HPDE6-E6E7 (cell line): ENCODE measurements at regions not wholly inside any gene's neighbourhood (a gene's known extent, or its start where the extent isn't known, plus 50 kb on each side); places are given as distances from the start of the nearest gene placed in this dataset.
"Not testable (repeated sequence)": the region's sequence is repeated elsewhere in the genome, so short reads cannot be mapped to it uniquely, and the experiment has no call there.

Experiments used
- DNase-seq: peaks from one replicate; pipeline ENCODE4 v3.0.0; 2011; ENCODE audit warnings: missing footprints; ENCODE audit errors: extremely low spot score

DNA sequence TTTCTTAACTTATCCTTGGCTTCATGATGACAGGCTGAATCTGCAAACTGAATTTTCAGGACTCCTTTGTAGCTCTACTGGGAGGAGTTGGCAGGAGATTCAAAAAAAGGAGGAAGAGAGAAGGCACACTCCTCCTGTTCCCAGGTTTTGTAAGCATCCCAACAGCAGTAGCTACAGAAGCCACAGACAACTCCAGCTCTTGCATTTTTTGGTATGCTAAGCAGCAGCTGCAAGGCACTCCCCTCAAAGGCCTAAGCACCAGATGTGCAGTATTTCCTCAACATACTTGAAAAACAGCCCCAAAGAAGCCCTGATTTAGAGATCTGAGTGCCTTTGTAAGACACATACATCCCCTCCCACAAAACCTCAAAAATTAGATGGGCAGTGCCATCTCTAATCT, 328.6 kb upstream of the SYNCRIP start:
- no peak for DNase-seq

DNA sequence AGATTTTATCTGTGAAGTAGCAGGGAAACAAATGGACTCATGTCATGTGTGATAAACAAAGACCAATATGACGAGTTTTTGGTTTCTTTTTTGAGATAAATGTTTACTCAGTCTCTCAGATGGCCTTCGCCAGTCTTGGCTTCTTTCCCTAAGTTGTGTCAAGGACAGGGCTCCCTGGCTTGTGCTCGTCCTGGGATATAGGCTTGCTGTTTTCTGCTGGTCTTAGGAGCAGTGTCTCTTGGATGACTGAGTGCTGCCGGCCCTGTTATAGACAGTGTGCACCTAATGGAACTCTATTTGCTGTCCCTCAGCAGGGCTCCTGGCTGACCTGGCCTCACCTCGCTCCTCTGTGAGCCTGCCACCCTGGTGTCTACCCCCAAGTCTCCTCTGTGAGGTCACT, 324.1 kb upstream of the SYNCRIP start:
- no peak for DNase-seq

DNA sequence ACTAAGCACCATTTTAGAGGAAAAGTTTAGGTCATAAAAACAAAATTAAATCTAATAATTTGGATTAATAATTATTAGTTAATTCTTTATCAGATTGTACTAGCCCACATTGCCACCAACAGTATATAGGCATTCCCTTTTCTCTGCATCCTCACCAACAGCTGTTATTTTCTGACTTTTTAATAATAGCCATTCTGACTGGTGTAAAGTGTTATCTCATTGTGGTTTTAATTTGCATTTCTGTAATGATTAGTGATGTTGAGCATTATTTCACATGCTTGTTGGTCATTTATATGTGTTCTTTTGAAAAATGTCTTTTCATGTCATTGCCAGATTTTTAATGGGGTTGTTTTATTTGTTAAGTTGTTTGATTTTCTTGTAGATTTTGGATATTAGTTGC, 319.1 kb upstream of the SYNCRIP start:
- no peak for DNase-seq

DNA sequence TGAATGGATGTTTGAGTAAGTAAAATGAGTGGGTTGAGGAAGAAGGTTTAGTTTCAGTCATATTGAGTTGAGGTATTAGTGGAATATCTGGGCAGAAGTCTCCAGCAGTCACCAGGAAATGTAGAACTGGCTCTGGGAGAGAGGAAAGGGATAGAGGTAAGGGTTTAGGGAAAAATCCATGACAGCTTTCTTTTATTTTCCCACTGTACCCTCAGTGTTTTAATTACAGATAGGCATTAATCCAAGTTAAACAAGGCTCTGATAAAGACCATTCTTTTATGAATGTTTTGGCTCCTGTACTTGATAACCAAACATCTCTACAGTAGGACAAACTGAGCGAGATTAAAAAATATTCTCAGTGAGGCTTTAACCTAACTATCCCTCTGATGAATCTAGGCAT, 318.4 kb upstream of the SYNCRIP start:
- DNase-seq = no peak

DNA sequence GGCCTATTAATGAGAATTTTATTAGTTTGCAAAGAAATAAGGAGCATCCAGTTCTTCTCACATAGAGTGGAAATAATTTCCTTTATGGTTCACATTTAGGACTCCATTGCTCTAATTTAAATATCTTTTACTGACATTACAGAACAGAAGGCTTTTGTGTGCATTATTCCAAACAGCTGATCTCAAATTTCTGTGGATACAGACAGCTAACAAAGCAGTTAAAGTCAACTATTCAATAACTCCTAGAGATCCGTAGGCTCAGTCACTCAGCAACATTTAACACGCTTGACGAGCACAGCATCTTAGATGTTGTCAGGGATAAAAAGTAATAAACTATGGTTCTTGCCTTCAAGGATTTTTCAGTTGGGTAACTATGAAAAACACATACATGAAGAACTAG, 305.8 kb upstream of the SYNCRIP start:
- no peak for DNase-seq

DNA sequence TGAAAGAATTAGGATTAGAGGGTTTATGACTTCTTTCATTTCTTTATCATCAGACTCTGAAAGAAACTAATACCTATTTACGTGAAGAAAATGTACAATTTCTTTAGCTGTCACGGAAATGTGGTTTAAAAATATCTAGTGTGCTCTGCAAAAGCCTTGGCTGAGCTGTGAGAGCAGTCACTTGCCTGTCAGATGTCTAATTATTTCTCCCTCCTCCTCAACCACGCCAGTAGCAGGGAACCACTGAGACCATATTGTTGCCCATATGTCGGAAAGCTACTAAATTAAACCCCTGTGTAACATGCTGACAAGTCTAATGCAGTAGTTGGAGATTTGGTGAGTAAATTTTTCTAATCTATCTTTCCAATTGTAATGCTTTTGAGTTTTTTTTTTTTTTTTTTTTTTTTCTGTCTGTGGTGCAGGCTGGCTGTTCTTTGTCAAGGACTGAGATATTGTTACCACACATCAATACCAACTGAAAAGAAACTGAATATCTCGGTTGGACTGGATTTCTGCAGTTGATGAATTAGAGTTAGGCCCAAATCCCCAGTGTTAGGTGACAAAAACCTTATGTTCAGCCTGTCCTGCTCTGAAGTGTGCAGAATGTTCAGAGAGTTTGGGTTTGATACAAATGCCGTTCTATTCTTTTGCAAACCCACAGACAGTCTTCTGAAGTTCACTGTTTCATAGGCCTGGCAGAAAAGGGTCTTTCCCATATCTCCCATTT, 302.9 kb upstream of the SYNCRIP start:
- no peak for DNase-seq

DNA sequence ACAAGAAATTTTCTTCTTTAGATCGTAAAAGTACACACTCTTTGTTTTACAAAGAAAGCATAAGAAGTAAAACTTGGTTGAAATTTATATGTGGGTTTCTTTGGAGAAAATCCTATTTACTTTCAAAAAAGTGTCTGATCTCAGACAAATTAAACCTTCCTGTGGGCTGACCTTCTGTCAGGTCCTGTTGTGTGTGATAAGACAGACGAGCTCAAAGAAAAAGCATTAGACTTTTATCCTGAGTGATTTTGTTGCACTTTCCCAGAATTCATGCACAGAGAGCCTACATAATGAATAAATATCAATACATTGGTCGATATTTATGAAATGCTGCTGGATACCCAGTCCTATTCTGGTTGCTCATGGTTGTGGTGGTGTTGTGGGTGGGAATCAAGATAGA, 302.1 kb upstream of the SYNCRIP start:
- no peak for DNase-seq

DNA sequence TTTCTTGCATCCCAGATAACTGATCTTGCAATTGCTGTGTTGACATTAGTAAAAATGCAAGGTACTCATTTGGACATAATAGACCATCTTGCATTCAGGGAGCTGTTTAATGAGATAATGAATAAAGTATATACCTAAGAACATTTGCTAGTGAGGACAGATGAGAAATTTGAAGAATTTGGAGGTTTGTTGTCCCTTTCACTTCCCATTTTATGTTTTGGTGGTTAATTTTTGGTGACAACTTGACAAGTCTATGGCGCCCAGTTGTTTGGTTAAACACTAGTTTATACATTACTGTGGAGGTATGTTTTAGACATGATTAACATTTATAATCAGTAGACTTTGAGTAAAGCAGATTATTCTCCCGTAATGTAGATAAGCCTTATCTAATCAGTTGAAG, 300.2 kb upstream of the SYNCRIP start:
- no peak for DNase-seq

DNA sequence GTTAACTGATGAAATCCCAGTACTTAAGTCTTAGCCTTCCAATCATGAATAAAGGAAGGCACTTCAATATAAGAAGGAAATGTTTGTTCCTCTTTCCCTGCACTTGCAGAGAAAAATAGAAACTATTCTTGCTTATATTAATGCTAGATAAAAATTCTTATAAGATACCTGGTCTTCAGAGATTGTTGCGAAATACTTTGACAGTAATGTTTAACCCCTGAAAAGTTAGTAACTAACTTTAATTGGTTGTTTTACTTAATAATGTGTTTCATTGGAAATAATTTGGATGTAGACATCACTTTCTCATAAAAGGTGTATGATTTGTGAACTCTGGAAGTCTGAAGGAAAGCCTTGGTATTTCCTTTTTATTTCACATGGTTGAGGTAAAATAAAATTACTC, 294.2 kb upstream of the SYNCRIP start:
- no peak for DNase-seq

DNA sequence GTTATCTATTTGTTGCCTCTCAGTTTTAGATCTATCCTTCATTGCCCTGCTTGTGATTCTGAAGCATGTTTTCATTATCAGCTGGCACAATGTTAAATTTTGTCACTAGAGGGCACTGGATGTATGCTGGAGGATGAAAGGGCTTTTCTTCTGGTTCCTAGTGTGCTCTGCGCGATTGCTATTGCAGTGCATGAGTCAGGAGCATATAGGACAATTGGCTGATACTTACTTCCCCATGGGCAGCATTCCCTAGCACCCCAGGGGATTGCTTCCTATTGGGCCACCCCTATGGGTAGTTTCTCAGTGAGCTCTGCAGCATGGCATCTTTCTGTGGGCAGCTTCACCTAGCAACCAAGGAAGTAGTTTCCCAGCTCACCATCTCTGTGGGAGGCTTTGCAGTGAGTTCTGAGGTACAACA, 280.3 kb upstream of the SYNCRIP start:
- DNase-seq = peak; percentile 35

DNA sequence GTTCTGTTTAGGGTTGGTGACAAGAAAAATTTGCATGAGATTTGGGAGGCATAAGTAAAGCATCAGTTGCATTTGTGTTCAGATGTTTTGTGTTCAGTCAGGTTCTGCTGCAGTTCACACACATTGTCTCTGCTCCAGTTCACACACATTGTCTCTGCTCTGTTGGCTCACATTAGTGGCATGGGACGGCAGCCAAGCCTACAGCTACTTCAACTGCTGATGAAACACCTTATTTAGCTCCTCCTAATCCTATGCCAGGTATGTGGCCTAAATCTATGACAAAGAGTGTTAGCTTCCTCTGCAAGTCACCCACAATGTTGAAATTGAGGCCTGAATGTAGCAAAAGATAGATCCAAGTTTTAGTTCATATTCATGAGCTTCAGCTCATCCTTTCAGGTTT, 278.1 kb upstream of the SYNCRIP start:
- no peak for DNase-seq

DNA sequence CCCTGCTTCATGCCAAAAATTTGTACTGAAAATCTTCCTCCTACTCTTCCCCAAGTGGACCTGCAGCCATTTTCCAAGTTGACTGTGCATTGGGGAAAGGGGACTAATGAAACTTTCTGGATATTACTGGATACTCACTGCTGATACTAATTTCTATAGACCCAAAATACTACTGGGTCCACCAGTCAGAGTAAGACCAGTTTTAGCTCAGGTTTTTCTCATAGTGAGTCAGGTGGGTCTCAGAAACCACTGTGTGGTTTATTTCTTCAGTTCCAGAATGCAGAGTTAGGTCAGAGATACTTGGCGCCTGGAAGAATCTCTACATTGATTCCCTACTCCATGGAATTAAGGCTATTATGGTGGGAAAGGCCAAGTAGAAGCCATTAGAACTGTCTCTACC, 274.8 kb upstream of the SYNCRIP start:
- no peak for DNase-seq

DNA sequence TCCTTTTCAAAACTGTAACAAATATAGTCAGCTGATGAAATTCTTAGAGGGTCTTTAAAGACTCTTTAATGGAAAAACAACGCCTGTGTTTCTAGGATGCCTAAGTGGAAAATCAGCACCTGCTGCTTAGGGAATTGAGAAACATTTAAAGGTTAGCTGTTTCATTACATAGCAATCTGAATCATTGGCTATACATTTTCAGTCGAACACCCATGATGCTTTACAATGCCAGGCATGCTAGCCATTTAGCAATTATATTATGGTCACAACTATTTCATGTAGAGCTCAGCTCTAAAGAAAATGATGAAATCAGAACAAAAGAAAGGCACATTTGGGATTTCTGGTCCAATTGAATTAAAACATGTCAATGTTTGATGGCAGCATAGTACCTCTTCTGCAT, 270.3 kb upstream of the SYNCRIP start:
- no peak for DNase-seq

DNA sequence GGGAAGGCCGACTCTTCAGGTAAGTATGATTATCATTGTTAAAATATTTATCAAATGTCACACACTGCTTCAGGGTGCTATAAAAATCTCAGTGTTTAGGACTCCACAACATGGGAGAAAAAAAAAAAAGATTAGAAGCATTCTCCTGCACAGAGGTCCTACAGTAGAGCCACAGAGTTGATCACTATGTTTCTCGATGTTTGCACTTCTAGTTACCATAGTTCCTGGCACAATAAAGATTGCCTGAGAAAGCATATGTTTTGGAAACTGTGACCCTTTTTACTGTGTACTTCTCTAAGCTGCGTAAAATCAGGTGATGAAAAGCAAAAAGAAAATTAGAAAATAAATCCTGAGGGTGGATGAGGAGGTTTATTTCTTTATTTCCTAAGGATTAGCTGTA, 269.9 kb upstream of the SYNCRIP start:
- no peak for DNase-seq

DNA sequence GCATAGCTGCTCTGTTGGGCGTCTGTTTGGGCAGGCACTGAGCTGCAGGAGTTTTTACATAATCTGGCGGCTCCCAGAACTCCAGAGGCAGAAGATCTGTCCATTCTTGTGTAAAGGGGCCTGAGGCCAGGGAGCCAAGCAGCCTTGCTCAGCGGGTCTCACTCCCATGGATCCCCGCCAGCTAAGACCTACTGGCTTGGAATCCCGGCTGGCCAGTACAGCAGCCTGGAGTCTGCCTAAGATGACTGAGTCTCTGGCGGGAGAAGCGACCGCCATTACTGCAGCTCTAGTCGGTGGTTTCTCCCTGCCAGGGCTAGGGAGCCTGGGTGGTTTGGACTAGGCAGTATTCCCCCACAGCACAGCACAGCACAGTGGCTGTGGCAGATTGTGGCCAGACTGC, 268.4 kb upstream of the SYNCRIP start:
- no peak for DNase-seq

DNA sequence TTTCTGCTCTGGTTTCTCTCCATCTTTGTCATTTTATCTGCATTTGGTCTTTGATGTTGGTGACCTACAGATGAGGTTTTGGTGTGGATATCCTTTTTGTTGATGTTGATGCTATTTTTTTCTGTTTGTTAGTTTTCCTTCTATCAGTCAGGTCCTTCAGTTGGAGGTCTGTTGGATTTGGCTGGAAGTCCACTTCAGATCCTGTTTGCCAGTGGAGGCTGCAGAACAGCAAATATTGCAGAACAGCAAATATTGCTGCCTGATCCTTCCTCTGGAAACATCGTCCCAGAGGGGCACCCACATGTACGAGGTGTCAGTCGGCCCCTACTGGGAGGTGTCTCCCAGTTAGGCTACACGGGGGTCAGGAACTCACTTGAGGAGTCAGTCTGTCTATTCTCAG, 265.4 kb upstream of the SYNCRIP start:
- DNase-seq = not testable (repeated sequence)

DNA sequence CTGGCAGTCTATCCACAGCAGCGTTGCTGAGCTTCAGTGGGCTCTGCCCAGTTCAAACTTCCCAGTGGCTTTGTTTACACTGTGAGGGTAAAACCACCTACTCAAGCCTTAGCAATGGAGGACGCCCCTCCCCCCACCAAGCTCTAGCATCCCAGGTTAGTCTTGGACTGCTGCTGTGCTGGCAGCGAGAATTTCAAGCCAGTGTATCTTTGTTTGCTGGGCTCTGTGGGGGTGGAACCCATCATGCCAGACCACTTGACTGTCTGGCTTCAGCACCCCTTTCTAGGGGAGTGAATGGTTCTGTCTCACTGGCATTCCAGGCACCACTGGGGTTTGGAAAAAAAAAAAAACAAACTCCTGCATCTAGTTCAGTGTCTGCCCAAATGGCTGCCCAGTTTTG, 249.7 kb upstream of the SYNCRIP start:
- DNase-seq = no peak

DNA sequence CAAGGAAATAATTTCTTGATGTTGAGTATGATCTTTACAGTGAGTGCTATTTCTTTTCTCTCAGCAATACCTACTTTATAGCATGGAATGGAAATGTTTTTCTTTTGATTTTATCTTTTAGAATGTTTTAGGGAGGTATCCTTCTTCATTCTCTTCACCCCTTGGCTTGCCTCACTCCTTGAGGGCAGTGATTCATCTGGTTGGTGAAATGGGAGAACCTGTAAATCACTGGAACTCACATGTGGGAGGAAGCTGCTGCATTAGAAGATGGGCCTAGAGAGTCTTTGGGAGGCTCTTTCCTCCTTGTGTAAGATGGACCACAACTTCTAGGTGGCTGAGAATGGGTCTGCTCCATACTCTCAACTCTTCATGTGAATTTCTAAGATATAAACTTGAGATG, 244.8 kb upstream of the SYNCRIP start:
- DNase-seq = no peak

DNA sequence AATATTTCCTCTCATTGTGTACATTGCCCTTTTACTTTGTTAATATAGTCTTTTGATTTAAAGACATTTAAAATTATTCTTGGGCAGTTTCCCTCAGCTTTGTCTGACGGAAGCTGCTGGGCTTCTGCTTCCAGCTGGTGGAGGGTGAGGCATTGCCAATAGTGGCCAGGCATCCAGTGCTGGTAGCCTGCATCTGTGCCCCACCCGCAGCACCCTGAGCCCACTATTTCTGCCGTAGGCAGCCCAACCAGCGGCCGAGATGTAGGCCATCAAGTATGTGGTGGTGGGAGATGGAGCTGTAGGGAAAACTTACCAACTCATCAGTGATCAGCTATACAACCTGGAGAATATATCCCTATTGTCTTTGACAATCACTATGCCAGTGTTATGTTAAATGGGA, 226.0 kb upstream of the SYNCRIP start:
- DNase-seq = no peak

DNA sequence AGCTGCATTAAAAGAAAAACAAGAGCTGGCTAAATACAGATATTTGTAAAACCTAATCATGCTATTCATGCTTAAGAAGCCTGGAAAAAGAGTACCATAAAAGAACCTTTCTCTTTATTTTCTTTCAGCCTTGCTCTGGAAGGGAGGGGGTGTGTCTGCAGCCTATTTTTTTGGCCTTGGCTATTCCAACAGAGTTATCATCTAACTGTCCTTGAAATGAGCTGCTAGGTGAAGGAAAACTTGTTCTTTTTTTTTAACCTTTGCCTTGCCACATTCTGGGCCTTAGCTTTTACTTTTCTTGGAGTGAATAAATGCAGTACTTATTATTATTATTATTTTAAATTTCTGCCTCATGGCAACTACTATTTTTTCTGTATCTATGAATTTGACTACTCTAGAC, 224.9 kb upstream of the SYNCRIP start:
- DNase-seq = no peak

DNA sequence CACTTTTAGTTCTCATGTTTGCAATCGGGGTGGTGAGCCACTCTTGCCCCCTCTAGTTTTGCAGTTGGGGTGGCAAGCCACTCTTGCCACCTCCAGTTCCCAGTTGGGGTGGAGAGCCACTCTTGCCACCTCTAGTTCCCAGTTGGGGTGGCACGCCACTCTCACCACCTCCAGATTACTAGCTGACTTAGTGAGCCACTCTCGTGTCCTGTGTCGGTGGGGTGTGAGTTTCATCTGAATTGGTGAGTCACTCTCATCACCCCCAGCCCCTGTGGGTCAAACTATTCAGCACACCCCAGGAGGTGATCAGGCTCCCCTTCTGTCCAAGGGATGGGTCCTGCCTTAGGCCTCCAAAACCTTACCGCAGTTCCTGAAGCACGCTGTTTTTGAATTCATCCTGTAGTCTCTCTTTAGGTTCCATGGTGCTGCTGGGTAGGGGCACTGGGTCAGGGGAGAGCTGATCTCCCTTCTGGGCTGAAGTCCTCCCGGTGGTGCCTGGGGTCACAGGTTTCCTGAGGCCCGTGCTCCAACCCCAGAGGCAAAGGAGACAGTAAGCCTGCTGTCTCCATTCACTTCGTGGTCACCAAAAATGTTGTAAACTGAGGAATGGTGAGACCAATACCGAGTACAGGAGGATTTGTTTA, 224.2 kb upstream of the SYNCRIP start:
- no peak for DNase-seq

DNA sequence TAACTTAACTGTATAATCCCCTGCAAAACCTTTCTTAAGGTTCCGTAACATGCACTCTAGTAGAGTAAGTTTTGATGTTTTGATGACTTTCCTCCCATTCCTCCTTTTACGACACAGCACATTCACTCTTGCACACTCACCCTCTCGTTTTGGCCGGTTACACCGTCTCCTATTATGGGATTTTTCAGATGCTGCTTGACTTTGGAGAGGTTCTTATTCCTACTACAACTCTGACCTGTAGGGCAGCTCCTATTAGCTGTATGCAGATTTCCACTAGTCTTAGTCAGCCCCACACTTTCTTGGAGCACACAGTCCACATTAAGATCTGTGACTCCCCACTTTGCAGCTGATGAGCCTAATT, 223.7 kb upstream of the SYNCRIP start:
- DNase-seq = no peak

DNA sequence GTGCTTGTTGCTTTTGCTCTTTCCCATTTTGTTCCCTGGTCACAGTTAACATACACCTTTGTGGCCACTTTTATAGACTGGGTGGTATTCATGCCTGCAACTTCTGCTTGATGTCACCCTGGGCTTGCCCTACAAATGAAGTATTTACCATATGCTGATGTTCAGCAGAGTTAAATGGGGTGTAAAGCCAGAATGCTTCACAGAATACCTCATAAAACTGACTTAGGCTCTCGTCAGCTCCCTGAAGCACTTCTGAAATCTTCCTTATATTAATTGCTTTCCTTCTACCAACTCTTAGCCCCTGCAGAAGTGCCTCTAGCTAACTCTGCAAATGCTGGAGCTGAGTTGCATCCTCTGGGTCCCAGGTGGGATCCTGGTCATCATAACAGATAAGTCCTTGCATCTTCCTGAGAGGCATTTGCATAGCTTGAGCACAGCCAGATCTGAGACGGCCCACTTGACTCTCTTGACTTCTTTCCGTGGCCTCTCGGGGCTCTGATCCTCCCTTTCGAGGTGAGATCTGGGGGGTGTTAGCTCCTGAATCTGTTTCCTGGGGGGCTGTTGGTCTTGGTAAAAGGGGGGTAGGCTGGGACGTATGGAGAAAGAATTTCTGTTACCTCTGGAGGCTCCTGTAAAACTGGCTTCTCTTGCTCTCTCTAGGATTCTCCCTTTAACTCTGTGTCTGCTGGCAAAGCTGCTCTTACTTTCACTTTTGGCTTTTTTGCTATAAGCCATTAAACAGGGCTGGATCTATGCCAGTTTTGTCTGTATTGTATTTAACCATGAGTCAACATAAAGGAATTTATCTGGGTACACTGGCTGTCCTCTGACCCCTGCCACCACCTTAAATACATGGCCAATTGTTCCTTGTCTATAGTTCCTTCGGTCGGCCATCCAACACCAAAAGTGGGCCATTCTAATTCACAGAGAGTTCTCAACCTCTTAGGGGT, 223.0 kb upstream of the SYNCRIP start:
- DNase-seq = no peak
